ENCODE measurements at regions not wholly inside any gene's neighbourhood (a gene's known extent, or its start where the extent isn't known, plus 50 kb on each side); places are given as distances from the start of the nearest gene placed in this dataset.

- H3K27me3 ChIP-seq (ENCODE audit: insufficient read depth, insufficient read length): no peaks in the 10 kb centered on the region
- peaks cover 23% of the 10 kb centered on the region; the same call in 1 of the 2 replicates for H3K9me3 ChIP-seq (ENCODE audit: insufficient read depth, low read length)
- H3K4me3 ChIP-seq (ENCODE audit: insufficient read length, low read depth): no peak overlapping the region
- H3K36me3 ChIP-seq (ENCODE audit: insufficient read depth, insufficient read length, low read length): no peaks in the 10 kb centered on the region
- H3K9ac ChIP-seq (ENCODE audit: insufficient read length, low read depth): no peak overlapping the region
- DNase-seq (ENCODE audit: low read depth, low spot score): no peak
- H3K4me1 ChIP-seq (ENCODE audit: insufficient read depth, insufficient read length): no peaks in the 10 kb centered on the region
- no peak for TF ChIP-seq YY1 (IDR thresholded peaks at IDR 0.05; ENCODE audit: insufficient read depth, insufficient read length)
- no peak for TF ChIP-seq ZNF274 (IDR thresholded peaks at IDR 0.05; ENCODE audit: low read depth, low read length)
- TF ChIP-seq SUZ12 (IDR thresholded peaks at IDR 0.05; ENCODE audit: extremely low read depth, insufficient read depth, insufficient read length): no peak
Measured at GRCh38 chr5:6832994-6833393, 119.8 kb downstream of the TENT4A start.

- TF ChIP-seq YY1 (IDR thresholded peaks at IDR 0.05; ENCODE audit: insufficient read depth, insufficient read length) (no peak), SUZ12 (IDR thresholded peaks at IDR 0.05; ENCODE audit: extremely low read depth, insufficient read depth, insufficient read length) (no peak), ZNF274 (IDR thresholded peaks at IDR 0.05; ENCODE audit: low read depth, low read length) (no peak)
- H3K9me3 ChIP-seq (ENCODE audit: insufficient read depth, low read length): peaks cover 25% of the 10 kb centered on the region; the same call in 1 of the 2 replicates
- no peaks in the 10 kb centered on the region for H3K27me3 ChIP-seq (ENCODE audit: insufficient read depth, insufficient read length)
- H3K4me3 ChIP-seq (ENCODE audit: insufficient read length, low read depth): no peak overlapping the region
- no peaks in the 10 kb centered on the region for H3K4me1 ChIP-seq (ENCODE audit: insufficient read depth, insufficient read length)
- no peak overlapping the region for H3K9ac ChIP-seq (ENCODE audit: insufficient read length, low read depth)
- no peak for DNase-seq (ENCODE audit: low read depth, low spot score)
- H3K36me3 ChIP-seq (ENCODE audit: insufficient read depth, insufficient read length, low read length): no peaks in the 10 kb centered on the region
Measured at GRCh38 chr5:6833406-6833805, 120.2 kb downstream of the TENT4A start.

DNA sequence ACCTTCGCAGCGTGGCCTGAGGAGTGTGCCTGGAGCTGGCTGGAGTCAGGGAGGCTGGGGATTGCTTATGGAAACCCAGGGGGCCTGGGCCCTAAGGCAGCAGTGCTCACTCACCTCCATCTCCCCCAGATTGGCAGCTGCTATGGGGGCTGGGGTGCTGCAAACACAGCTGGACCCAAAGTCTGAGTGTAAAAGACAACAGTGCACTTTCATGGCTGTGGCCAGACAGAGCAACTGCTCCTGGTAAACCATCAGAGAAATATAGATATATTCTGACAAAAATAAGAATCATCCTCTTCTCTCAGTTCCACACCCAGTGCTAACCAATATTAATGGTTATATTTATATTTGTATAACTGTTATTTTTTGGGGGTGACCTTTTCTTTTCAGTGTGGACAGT is 123.9 kb downstream of the TENT4A start:
- no peak for DNase-seq (ENCODE audit: low read depth, low spot score)
- Histone ChIP-seq H3K9ac (ENCODE audit: insufficient read length, low read depth) (no peak overlapping the region), H3K4me3 (ENCODE audit: insufficient read length, low read depth) (no peak overlapping the region), H3K4me1 (ENCODE audit: insufficient read depth, insufficient read length) (no peaks in the 10 kb centered on the region), H3K27me3 (ENCODE audit: insufficient read depth, insufficient read length) (no peaks in the 10 kb centered on the region), H3K36me3 (ENCODE audit: insufficient read depth, insufficient read length, low read length) (no peaks in the 10 kb centered on the region), H3K9me3 (ENCODE audit: insufficient read depth, low read length) (peaks cover 20% of the 10 kb centered on the region; the same call in 1 of the 2 replicates)
- TF ChIP-seq YY1 (IDR thresholded peaks at IDR 0.05; ENCODE audit: insufficient read depth, insufficient read length) (no peak), SUZ12 (IDR thresholded peaks at IDR 0.05; ENCODE audit: extremely low read depth, insufficient read depth, insufficient read length) (no peak), ZNF274 (IDR thresholded peaks at IDR 0.05; ENCODE audit: low read depth, low read length) (no peak)

DNA sequence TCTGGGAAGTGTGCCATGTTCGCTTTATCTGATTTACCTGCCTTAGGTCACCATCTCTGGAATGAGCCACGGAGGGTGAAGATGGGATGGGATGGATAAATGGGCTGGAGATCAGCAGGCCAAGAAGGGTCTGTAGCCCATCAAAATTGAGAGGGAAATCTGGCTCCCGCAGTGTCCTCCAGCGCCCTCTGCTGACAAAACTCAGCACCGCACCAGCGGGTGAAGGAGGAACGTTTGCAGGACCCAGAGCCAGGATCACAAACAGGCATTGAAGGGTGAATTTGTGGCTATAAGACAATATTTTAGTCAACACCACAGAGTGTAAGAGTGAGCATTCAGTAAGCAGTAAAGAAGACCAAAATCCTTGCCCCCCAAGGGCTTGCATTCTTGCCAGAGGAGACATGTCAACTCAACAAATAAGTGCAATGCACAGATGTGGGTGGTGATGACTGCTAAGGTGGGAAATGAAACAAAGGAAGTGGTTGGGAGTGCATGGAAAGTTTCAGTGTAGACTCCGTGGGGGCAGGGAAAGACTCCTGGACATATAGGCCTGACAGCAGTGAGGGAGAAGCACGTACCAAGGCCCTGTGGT is 124.4 kb downstream of the TENT4A start:
- peaks cover 20% of the 10 kb centered on the region; the same call in 1 of the 2 replicates for H3K9me3 ChIP-seq (ENCODE audit: insufficient read depth, low read length)
- no peak overlapping the region for H3K9ac ChIP-seq (ENCODE audit: insufficient read length, low read depth)
- no peak for DNase-seq (ENCODE audit: low read depth, low spot score)
- no peaks in the 10 kb centered on the region for H3K27me3 ChIP-seq (ENCODE audit: insufficient read depth, insufficient read length)
- TF ChIP-seq ZNF274 (IDR thresholded peaks at IDR 0.05; ENCODE audit: low read depth, low read length): no peak
- TF ChIP-seq YY1 (IDR thresholded peaks at IDR 0.05; ENCODE audit: insufficient read depth, insufficient read length): no peak
- no peak for TF ChIP-seq SUZ12 (IDR thresholded peaks at IDR 0.05; ENCODE audit: extremely low read depth, insufficient read depth, insufficient read length)
- H3K4me1 ChIP-seq (ENCODE audit: insufficient read depth, insufficient read length): no peaks in the 10 kb centered on the region
- H3K4me3 ChIP-seq (ENCODE audit: insufficient read length, low read depth): no peak overlapping the region
- no peaks in the 10 kb centered on the region for H3K36me3 ChIP-seq (ENCODE audit: insufficient read depth, insufficient read length, low read length)

DNA sequence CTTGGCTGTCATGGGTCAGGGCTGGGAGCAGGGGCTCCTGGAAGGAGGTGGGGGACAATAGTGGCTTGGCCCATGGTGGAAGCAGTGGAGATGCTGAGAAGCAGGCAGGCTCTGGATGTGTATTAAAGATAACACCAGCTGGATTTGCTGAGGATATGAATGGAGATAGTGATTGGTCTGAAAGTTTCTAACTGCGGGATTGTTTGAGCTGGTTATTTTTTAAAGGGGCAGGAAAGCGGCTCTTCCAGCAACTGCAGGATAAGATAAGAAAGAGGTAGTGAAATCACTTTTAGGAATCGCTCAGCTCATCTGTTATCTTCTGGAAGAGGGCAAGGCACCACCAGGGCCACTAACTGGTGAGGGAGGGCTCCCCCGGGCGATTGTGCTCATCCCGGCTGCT is 125.5 kb downstream of the TENT4A start:
- Histone ChIP-seq H3K27me3 (ENCODE audit: insufficient read depth, insufficient read length) (no peaks in the 10 kb centered on the region), H3K36me3 (ENCODE audit: insufficient read depth, insufficient read length, low read length) (no peaks in the 10 kb centered on the region), H3K9ac (ENCODE audit: insufficient read length, low read depth) (no peak overlapping the region), H3K4me1 (ENCODE audit: insufficient read depth, insufficient read length) (no peaks in the 10 kb centered on the region), H3K4me3 (ENCODE audit: insufficient read length, low read depth) (no peak overlapping the region), H3K9me3 (ENCODE audit: insufficient read depth, low read length) (peaks cover 20% of the 10 kb centered on the region; the same call in 1 of the 2 replicates)
- no peak for DNase-seq (ENCODE audit: low read depth, low spot score)
- TF ChIP-seq ZNF274 (IDR thresholded peaks at IDR 0.05; ENCODE audit: low read depth, low read length): no peak
- no peak for TF ChIP-seq YY1 (IDR thresholded peaks at IDR 0.05; ENCODE audit: insufficient read depth, insufficient read length)
- no peak for TF ChIP-seq SUZ12 (IDR thresholded peaks at IDR 0.05; ENCODE audit: extremely low read depth, insufficient read depth, insufficient read length)

- Histone ChIP-seq H3K9me3 (ENCODE audit: insufficient read depth, low read length) (peaks cover 20% of the 10 kb centered on the region; the same call in 1 of the 2 replicates), H3K36me3 (ENCODE audit: insufficient read depth, insufficient read length, low read length) (no peaks in the 10 kb centered on the region), H3K9ac (ENCODE audit: insufficient read length, low read depth) (no peak overlapping the region), H3K27me3 (ENCODE audit: insufficient read depth, insufficient read length) (no peaks in the 10 kb centered on the region), H3K4me1 (ENCODE audit: insufficient read depth, insufficient read length) (no peaks in the 10 kb centered on the region), H3K4me3 (ENCODE audit: insufficient read length, low read depth) (no peak overlapping the region)
- no peak for DNase-seq (ENCODE audit: low read depth, low spot score)
- no peak for TF ChIP-seq ZNF274 (IDR thresholded peaks at IDR 0.05; ENCODE audit: low read depth, low read length)
- no peak for TF ChIP-seq SUZ12 (IDR thresholded peaks at IDR 0.05; ENCODE audit: extremely low read depth, insufficient read depth, insufficient read length)
- TF ChIP-seq YY1 (IDR thresholded peaks at IDR 0.05; ENCODE audit: insufficient read depth, insufficient read length): no peak
Measured at GRCh38 chr5:6840136-6840793, 127.0 kb downstream of the TENT4A start.

- H3K9me3 ChIP-seq (ENCODE audit: insufficient read depth, low read length): peaks cover 2% of the 10 kb centered on the region; the same call in 1 of the 2 replicates
- no peak for TF ChIP-seq YY1 (IDR thresholded peaks at IDR 0.05; ENCODE audit: insufficient read depth, insufficient read length)
- TF ChIP-seq ZNF274 (IDR thresholded peaks at IDR 0.05; ENCODE audit: low read depth, low read length): no peak
- no peak overlapping the region for H3K9ac ChIP-seq (ENCODE audit: insufficient read length, low read depth)
- no peak overlapping the region for H3K4me3 ChIP-seq (ENCODE audit: insufficient read length, low read depth)
- DNase-seq (ENCODE audit: low read depth, low spot score): no peak
- H3K4me1 ChIP-seq (ENCODE audit: insufficient read depth, insufficient read length): no peaks in the 10 kb centered on the region
- no peaks in the 10 kb centered on the region for H3K36me3 ChIP-seq (ENCODE audit: insufficient read depth, insufficient read length, low read length)
- no peaks in the 10 kb centered on the region for H3K27me3 ChIP-seq (ENCODE audit: insufficient read depth, insufficient read length)
Measured at GRCh38 chr5:6843335-6843734, 130.1 kb downstream of the TENT4A start.
